ENCODE measurements at regions not wholly inside any gene's neighbourhood (a gene's known extent, or its start where the extent isn't known, plus 50 kb on each side); places are given as distances from the start of the nearest gene placed in this dataset.

- H3K9me3 Mint-ChIP-seq = no peaks in the 10 kb centered on the region
- H3K36me3 Mint-ChIP-seq = no peaks in the 10 kb centered on the region
- Histone ChIP-seq H3K27ac (ENCODE audit: low read depth, low read length) (peak overlapping the region; percentile 62), H3K4me1 (ENCODE audit: insufficient read depth, low read length) (peaks cover 68% of the 10 kb centered on the region), H3K27me3 (ENCODE audit: insufficient read depth, low read length, poor library complexity, severe bottlenecking) (no peaks in the 10 kb centered on the region), H3K4me3 (ENCODE audit: low read length) (peak overlapping the region; percentile 37), H3K36me3 (ENCODE audit: insufficient read depth, low read length) (no peaks in the 10 kb centered on the region), H3K9me3 (ENCODE audit: low read length) (no peaks in the 10 kb centered on the region)
- H3K4me3 Mint-ChIP-seq = peak overlapping the region; percentile 20 to 76 (median 70)
- H3K4me1 Mint-ChIP-seq = peaks cover 64 to 78% (median 69%) of the 10 kb centered on the region in 3 donors
- H3K27me3 Mint-ChIP-seq = peaks cover 0 to 2% of the 10 kb centered on the region in 2 donors
- peak; percentile 59 to 88 (median 84) for DNase-seq
- ChIA-PET POLR2A (interaction anchor here (1.0 to 2.3 kb wide), 8 partner anchors 9 to 193 kb away, joined by 3 to 19 read pairs (median 3); partner anchors contain the start of genes LEMD2 and UQCC2), CTCF (interaction anchor here (0.9 to 1.5 kb wide), 3 partner anchors 11 to 124 kb away, joined by 3 to 10 read pairs (median 4); no protein-coding TSS in a partner anchor)
- peak overlapping the region; percentile 61 to 95 (median 92) for H3K27ac Mint-ChIP-seq
Measured at GRCh38 chr6:33904050-33904746, 100.4 kb upstream of the MLN start.

GRCh38 chr6:33903579-33903978 is 99.8 kb upstream of the MLN start:
- POLR2A ChIA-PET = interaction anchor here (1.4 to 2.3 kb wide), 3 partner anchors 11 to 193 kb away, joined by 3 to 19 read pairs (median 7); partner anchors contain the start of genes LEMD2 and UQCC2
- no peaks in the 10 kb centered on the region for H3K36me3 ChIP-seq (ENCODE audit: insufficient read depth, low read length)
- peak overlapping the region; percentile 62 for H3K27ac ChIP-seq (ENCODE audit: low read depth, low read length)

GRCh38 chr6:33902457-33902853 is 98.7 kb upstream of the MLN start:
- H3K27ac Mint-ChIP-seq = peak overlapping the region in 4 of 8 donors; percentile 31 to 71 (median 42)

More at GRCh38 chr6:33903579-33903978, 99.8 kb upstream of the MLN start:
- CTCF ChIA-PET = no interaction called here
- Histone ChIP-seq H3K4me1 (ENCODE audit: insufficient read depth, low read length) (peaks cover 62% of the 10 kb centered on the region), H3K27me3 (ENCODE audit: insufficient read depth, low read length, poor library complexity, severe bottlenecking) (no peaks in the 10 kb centered on the region), H3K4me3 (ENCODE audit: low read length) (peak overlapping the region; percentile 37), H3K9me3 (ENCODE audit: low read length) (no peaks in the 10 kb centered on the region)
- H3K36me3 Mint-ChIP-seq = no peaks in the 10 kb centered on the region
- H3K27me3 Mint-ChIP-seq = peaks cover 0 to 2% of the 10 kb centered on the region in 2 donors
- peak overlapping the region in 6 of 7 donors; percentile 65 to 76 (median 72) for H3K4me3 Mint-ChIP-seq
- H3K9me3 Mint-ChIP-seq = no peaks in the 10 kb centered on the region
- no peak for DNase-seq
- peaks cover 62 to 73% (median 64%) of the 10 kb centered on the region in 3 donors for H3K4me1 Mint-ChIP-seq
- H3K27ac Mint-ChIP-seq = peak overlapping the region; percentile 61 to 95 (median 92)

DNA sequence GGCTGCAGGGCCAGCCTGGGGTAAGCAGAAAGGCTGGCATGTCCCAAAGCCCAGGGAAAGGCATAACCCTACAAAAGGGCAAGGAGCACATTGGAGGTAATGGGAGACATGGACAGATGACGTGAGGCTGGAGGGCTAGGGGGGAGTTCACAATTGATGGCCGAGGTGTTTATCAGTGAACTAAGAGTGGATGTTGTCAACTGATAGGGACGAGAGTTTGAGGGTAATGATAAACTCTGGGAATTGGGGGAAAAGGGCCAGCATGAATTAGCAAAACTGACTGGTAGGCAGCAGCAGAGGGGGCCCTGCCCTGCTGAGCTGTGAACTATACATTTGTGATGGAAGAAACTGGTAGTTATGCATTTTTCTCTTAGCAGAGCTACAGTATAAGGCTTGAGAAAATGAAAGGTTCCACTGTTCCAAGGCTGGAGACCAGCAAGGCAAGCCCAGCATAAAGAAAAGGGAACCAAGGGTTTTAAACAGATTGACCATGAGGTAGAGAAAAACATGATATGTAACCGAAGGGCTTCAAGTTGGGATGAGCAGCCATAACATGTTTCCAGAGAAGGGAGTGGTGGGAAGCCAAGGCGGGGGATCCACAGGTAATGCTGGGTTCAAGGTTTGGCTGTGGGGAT is 98.1 kb upstream of the MLN start:
- DNase-seq = no peak
- Histone ChIP-seq H3K27ac (ENCODE audit: low read depth, low read length) (no peak overlapping the region), H3K36me3 (ENCODE audit: insufficient read depth, low read length) (no peaks in the 10 kb centered on the region), H3K27me3 (ENCODE audit: insufficient read depth, low read length, poor library complexity, severe bottlenecking) (no peaks in the 10 kb centered on the region), H3K4me1 (ENCODE audit: insufficient read depth, low read length) (peaks cover 51% of the 10 kb centered on the region), H3K9me3 (ENCODE audit: low read length) (no peaks in the 10 kb centered on the region), H3K4me3 (ENCODE audit: low read length) (no peak overlapping the region)
- CTCF ChIA-PET = no interaction called here
- Mint-ChIP-seq H3K27ac (peak overlapping the region in 4 of 8 donors; percentile 18 to 73 (median 36)), H3K4me1 (peaks cover 55 to 61% (median 56%) of the 10 kb centered on the region in 3 donors), H3K27me3 (peaks cover 0 to 2% of the 10 kb centered on the region in 2 donors), H3K36me3 (no peaks in the 10 kb centered on the region), H3K9me3 (no peaks in the 10 kb centered on the region), H3K4me3 (peak overlapping the region in 1 of 7 donors; percentile 0)
- POLR2A ChIA-PET = no interaction called here

More at GRCh38 chr6:33902457-33902853, 98.7 kb upstream of the MLN start:
- peak overlapping the region in 3 of 7 donors; percentile 15 to 27 (median 16) for H3K4me3 Mint-ChIP-seq
- Histone ChIP-seq H3K27me3 (ENCODE audit: insufficient read depth, low read length, poor library complexity, severe bottlenecking) (no peaks in the 10 kb centered on the region), H3K27ac (ENCODE audit: low read depth, low read length) (no peak overlapping the region), H3K4me3 (ENCODE audit: low read length) (no peak overlapping the region), H3K36me3 (ENCODE audit: insufficient read depth, low read length) (no peaks in the 10 kb centered on the region), H3K9me3 (ENCODE audit: low read length) (no peaks in the 10 kb centered on the region), H3K4me1 (ENCODE audit: insufficient read depth, low read length) (peaks cover 51% of the 10 kb centered on the region)
- no peaks in the 10 kb centered on the region for H3K9me3 Mint-ChIP-seq
- POLR2A ChIA-PET = no interaction called here
- peaks cover 56 to 62% (median 57%) of the 10 kb centered on the region in 3 donors for H3K4me1 Mint-ChIP-seq
- CTCF ChIA-PET = no interaction called here
- H3K27me3 Mint-ChIP-seq = peaks cover 0 to 2% of the 10 kb centered on the region in 2 donors
- no peak for DNase-seq
- no peaks in the 10 kb centered on the region for H3K36me3 Mint-ChIP-seq

DNA sequence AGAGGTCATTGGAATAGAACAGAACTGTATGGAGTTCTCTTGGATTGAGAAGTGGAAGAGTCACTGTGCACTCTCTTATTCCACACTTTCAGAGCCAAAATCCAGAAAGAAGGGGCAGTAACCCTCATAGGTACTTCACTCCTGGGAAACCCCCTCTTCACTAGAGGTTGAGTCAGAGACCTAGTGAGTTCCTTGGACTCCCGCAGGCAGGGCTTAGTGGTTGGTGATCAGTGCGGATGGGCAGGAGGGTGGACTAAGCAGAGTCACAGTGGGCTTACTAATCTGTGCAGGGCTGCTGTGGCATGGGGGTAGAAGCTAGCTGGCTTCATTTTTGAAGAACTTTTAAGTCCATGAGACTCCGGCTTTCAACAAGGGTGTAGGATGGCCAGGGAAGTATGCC is 95.0 kb upstream of the MLN start:
- H3K27ac Mint-ChIP-seq = peak overlapping the region in 1 of 8 donors; percentile 58
- no peak overlapping the region for H3K4me3 Mint-ChIP-seq
- no peaks in the 10 kb centered on the region for H3K9me3 Mint-ChIP-seq
- no peaks in the 10 kb centered on the region for H3K9me3 ChIP-seq (ENCODE audit: low read length)
- H3K27me3 ChIP-seq (ENCODE audit: insufficient read depth, low read length, poor library complexity, severe bottlenecking) = no peaks in the 10 kb centered on the region
- H3K27me3 Mint-ChIP-seq = peaks cover 0 to 2% of the 10 kb centered on the region in 2 donors
- POLR2A ChIA-PET = no interaction called here
- H3K4me1 Mint-ChIP-seq = peaks cover 37 to 61% (median 41%) of the 10 kb centered on the region in 3 donors
- H3K36me3 Mint-ChIP-seq = no peaks in the 10 kb centered on the region
- H3K4me3 ChIP-seq (ENCODE audit: low read length) = no peak overlapping the region
- DNase-seq = no peak
- no peaks in the 10 kb centered on the region for H3K36me3 ChIP-seq (ENCODE audit: insufficient read depth, low read length)
- no peak overlapping the region for H3K27ac ChIP-seq (ENCODE audit: low read depth, low read length)
- peaks cover 37% of the 10 kb centered on the region for H3K4me1 ChIP-seq (ENCODE audit: insufficient read depth, low read length)
- CTCF ChIA-PET = no interaction called here

DNA sequence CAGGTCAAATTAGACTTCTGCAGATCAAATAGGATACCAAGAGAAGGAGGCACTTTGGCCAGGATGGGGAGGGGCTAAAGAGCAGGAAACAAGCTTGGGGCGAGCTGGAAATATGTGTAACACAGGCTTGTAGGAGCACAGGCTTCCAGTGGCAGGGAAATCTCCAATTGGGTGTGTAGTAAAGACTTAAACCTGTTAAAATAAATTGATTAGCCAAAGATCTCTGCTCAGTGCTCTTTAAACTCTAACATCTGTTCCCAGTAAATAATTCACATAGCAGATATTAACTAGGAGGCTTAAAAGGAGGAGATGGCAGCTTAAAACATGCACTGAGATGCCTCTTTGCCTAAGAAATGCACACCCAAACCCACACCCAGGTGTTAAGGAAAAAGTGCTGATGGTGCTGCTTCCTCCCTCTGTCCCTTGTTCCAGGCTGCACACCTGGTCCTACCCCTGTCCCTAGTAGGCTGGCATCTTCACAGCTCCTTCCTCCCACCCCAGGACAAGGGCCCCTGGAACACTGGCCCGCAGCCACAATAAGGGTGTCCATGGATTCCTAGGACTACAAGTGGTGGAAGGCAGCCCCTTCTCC is 93.5 kb upstream of the MLN start:
- no peaks in the 10 kb centered on the region for H3K36me3 Mint-ChIP-seq
- H3K36me3 ChIP-seq (ENCODE audit: insufficient read depth, low read length) = no peaks in the 10 kb centered on the region
- H3K27me3 ChIP-seq (ENCODE audit: insufficient read depth, low read length, poor library complexity, severe bottlenecking) = no peaks in the 10 kb centered on the region
- ChIA-PET POLR2A (no interaction called here), CTCF (no interaction called here)
- no peaks in the 10 kb centered on the region for H3K9me3 ChIP-seq (ENCODE audit: low read length)
- no peaks in the 10 kb centered on the region for H3K9me3 Mint-ChIP-seq
- peaks cover 22 to 47% (median 26%) of the 10 kb centered on the region in 3 donors for H3K4me1 Mint-ChIP-seq
- peak overlapping the region in 2 of 8 donors; percentile 35 to 39 for H3K27ac Mint-ChIP-seq
- no peak overlapping the region for H3K27ac ChIP-seq (ENCODE audit: low read depth, low read length)
- H3K4me3 ChIP-seq (ENCODE audit: low read length) = no peak overlapping the region
- no peak overlapping the region for H3K4me3 Mint-ChIP-seq
- peaks cover 0 to 2% of the 10 kb centered on the region in 2 donors for H3K27me3 Mint-ChIP-seq
- peaks cover 24% of the 10 kb centered on the region for H3K4me1 ChIP-seq (ENCODE audit: insufficient read depth, low read length)
- DNase-seq = no peak

GRCh38 chr6:33896391-33897188 is 92.8 kb upstream of the MLN start:
- peaks cover 24% of the 10 kb centered on the region for H3K4me1 ChIP-seq (ENCODE audit: insufficient read depth, low read length)
- H3K27me3 ChIP-seq (ENCODE audit: insufficient read depth, low read length, poor library complexity, severe bottlenecking) = no peaks in the 10 kb centered on the region
- ChIA-PET CTCF (no interaction called here), POLR2A (no interaction called here)
- H3K4me3 ChIP-seq (ENCODE audit: low read length) = no peak overlapping the region
- H3K27ac ChIP-seq (ENCODE audit: low read depth, low read length) = no peak overlapping the region
- DNase-seq = no peak
- Mint-ChIP-seq H3K4me1 (peaks cover 19 to 41% (median 22%) of the 10 kb centered on the region in 3 donors), H3K36me3 (no peaks in the 10 kb centered on the region), H3K27me3 (peaks cover 0 to 2% of the 10 kb centered on the region in 2 donors), H3K4me3 (no peak overlapping the region), H3K27ac (no peak overlapping the region), H3K9me3 (no peaks in the 10 kb centered on the region)
- H3K36me3 ChIP-seq (ENCODE audit: insufficient read depth, low read length) = no peaks in the 10 kb centered on the region
- H3K9me3 ChIP-seq (ENCODE audit: low read length) = no peaks in the 10 kb centered on the region

Measured in CD8-positive, alpha-beta memory T cell (primary cell).